ENCODE measurements at regions not wholly inside any gene's neighbourhood (a gene's known extent, or its start where the extent isn't known, plus 50 kb on each side); places are given as distances from the start of the nearest gene placed in this dataset.

DNA sequence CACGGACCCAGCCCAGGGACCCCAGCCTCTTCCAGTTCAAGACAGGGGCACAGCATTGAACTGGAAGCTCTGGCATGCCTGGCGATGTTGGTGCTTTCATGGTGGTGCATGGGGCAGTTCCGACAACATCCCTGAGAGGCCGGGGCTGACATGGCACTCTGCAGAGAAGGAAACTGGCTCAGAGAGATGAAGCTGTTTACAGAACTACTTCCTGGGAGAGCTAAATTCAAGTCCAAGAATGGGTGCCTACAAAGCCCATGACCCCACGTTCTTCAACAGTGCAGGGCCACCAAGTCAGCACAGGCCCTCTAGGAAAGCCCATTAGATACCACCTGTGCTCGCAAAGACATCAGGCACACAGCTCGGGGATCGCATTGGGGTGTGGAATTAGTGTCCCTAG is 470.9 kb upstream of the MGMT start:
- DNase-seq = no peak

DNA sequence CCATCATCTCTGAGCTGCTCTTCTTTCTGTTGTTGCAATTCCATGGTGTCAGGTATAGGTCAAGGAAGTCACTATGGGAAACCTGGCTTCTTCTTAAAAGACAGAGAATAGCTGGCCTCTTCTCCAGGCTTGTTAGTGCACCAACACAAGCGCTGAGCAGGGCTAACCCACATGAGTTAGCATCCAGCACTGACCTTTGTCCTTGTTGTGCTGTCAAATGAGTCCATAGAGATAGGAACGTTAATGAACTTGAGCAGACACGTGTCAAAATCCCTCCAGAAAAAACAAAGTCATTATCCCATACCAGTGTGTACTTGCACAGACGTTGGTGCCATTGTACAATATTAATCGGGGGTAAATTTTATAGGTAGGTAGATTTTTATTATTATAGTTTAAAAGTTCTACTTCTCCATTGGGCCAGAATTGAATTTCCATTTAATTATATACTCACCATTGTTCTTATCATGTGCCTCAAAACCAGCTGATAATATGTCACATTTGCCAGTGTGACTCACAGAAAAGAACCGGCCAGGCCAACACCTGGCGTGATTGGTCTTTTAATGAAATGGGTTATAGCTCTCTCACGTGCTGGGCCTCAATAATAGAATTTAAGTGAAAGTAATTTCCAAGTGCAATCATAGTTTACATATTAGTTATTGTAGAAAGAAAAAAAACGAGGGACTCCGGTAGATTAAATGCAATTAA is 468.8 kb upstream of the MGMT start:
- DNase-seq = no peak

DNA sequence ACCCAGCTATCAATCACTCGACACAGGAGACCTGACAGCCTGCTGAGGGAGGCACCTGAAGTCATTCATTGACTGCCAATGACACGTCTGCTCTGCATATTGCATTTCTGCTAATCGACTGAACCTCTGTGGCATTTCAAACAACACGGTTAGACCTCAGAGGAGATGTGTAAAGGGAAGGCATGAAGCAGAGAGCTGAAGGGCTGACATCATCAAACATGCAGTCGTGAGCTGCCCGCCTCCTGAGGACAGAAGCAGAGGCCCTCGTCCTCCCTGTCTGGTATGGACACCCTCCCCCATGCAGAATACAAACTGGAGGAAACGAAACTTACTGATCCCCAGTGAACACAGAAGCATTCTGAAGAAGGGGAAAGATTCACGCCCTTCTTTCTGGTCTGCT is 462.6 kb upstream of the MGMT start:
- DNase-seq = no peak

DNA sequence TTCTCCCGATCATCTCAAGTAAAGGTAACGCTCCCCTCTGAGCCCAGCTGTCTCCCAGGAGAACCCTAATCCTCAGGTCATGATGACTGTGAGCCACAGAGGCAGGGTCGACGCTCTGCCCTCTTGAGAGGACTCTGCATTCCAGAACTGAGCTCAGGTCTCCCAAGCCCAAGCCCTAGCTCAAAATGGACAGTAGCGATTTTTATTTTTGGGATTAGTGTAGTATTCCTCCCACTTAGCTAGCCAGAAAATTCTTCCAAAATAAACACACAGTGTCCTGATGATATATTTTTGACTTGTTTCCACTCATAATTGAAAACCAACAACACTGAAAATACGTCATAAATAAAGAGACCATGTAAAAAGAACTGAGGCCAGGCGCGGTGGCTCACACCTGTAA is 462.0 kb upstream of the MGMT start:
- DNase-seq = no peak

DNA sequence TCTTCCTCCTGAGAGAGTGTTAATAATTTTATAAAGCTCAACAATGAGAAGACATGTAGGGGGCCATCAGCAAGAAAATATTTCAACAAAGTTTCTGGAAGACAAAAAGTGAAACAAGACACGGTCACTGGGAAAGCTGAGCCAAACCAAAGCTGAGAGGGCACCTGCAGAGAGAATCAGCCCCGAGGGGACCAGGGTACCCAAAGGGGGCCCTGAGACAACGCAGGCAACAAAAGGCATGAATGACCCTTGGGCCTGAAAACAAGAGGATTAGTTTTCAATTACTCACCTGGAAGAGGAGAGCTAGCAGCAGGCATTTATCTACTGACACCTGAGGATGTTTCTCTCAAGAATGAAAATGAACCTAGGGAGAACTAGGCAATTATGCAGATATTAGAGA is 461.2 kb upstream of the MGMT start:
- DNase-seq = no peak

DNA sequence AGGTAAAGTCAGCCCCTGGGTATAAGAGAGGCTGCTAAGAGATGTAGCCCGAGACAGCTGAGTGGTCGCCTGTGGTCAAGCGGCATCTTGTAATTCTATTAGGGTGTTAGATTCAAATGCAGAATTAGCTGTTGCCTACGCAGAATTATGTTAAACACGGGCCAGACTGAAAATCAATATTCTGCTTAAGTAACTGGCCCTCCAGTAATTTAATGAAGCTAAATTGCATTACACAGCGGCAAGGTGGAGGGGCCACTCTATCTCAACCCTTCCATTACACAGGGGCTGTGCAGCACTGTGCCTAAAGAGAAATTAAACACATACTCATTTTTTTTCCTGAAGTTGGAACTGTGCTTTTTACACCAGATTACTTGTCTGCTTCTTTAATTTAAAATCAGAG is 448.5 kb upstream of the MGMT start:
- no peak for DNase-seq

DNA sequence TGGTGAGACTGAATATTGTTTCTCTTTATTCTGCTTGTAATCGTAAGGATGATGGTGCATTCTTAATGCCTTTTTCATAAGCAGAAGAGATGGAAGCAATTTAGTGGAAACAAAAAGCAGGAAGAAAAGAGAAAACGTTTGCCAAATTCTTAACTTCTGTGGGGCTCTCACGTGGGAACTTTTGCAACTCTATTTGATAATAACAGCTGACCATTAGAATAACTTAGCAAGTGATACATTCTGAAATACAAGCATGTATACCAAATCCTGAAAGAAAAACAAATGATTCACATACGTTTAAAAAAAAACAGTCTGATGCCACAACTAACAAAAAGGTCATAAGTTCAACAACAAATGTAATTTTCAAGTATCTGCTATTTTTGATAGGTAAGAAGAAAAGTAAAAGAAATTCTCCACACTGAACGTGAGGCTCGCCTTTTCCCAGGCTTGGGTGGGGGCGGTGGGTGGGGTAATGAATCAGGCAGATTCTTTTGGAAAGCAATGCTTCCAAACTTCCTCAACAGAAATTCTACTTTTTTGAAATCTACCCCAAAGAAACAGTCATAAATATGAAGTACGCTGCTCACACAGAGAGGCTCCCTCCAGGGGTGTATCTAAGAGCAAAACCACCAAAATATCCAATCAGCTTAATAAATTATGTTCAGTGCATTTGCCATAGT is 446.2 kb upstream of the MGMT start:
- peak in 1 of 3 donors; percentile 80 for DNase-seq

DNA sequence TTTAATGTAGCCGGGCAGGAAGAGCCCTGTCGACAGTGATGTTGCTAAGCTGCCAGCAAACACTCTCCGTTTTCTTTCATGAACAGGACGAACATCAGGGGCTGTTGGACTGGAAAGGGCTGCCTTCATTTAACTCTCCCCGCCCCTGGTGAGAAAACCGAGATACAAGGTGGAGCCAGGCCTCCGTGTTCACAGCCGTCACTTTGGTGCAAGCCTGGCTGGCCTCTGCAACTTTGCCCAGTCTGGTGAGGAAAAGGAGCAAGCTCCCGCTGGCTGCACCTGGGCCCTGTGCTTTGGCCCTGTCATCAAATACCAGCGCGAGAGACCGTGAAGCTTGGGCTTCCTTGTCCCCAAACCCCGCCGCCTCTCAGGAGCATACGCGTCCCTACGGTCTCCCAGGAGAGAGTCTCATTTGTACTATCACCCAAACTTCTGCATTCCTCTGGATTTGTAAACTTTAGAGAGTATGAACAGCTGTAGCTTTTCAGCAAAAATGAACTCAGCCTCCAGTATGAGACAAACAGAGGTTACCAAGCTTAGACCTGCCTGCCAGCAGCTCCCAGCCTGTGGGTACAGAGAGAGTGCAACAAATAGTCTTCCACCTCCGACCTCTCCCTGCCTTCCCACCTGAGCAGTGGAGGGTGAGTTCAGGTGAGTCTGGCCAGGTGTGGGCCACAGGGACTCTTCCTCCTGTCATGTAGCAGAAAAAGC is 445.3 kb upstream of the MGMT start:
- peak in 1 of 3 donors; percentile 86 for DNase-seq

DNA sequence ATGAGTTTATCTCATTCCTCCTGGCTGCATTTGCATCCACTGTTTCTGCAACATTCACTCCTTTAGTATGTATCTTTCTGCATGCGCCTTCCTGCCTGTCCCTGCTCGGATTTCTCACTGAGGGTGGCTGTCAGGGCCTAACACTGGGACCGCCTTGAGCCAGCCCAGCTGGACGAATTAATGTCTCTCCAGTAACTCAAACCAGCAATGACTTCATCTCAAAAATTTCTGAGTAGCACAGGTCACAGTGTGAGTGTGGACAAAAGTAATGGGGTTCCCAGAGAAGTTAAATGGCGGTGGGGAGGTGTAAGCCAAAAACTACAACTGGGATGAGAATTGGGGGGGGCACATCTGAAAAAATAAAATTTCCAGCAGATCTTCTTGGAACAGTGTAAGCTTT is 444.0 kb upstream of the MGMT start:
- DNase-seq = peak in 2 of 3 donors; percentile 87 to 94

DNA sequence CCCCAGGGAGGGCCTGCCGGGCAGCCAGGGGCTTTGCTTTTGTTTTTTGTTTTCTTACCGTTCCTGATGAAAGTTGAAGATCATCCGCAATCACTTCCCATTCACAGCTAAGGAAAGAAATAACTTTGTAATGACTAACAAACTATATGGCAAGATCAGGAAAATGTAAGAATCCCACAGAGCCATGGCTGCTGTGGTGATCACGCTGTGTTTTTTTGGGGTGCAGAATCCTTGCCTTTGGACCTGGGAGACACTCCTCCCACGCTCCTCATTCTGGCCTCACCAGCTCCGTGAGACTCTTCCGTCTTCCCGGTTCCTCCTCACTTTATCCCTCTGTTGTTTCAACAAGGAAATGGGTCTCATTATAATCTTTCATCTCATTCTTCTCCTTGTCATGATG is 443.0 kb upstream of the MGMT start:
- peak in 1 of 3 donors; percentile 77 for DNase-seq

DNA sequence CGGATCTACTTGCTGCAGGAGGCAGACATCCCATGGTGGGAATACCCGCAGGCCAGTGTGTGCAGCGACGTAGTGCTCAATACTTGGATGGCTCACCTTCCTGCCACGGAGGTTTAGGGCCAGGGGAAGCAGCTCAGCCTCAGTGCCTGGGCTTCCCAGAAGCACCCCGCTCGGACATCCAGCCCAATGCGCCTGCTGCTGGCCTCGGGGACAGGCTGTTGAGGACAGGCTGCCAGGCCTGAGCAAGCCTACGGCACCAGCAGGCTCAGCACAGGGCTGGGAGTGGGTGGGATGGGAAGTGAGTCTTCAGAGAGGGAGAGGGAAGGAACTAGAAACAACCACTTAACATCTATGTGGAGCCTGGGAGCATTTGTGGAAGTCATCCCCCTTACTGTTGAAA is 441.3 kb upstream of the MGMT start:
- DNase-seq = peak in 1 of 3 donors; percentile 61

DNA sequence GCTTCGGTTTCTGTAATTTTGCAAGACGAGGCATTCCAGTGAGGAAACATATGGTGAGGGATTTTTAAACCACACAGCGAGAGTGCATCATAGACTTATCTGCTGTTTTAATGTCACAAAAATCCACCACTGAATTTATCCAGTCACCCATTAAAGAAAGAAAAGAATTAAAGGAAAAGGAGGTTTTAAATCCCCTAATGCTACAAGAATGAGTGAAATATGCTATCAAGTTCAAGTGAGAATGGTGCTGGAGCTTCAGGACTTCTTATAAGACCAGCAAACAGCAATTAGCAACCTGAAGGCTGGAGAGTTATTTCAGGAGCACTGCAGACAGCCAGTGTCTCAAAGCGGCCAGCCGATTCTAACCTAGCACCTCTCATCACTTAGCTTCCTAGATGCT is 439.1 kb upstream of the MGMT start:
- peak in 1 of 3 donors; percentile 86 for DNase-seq

DNA sequence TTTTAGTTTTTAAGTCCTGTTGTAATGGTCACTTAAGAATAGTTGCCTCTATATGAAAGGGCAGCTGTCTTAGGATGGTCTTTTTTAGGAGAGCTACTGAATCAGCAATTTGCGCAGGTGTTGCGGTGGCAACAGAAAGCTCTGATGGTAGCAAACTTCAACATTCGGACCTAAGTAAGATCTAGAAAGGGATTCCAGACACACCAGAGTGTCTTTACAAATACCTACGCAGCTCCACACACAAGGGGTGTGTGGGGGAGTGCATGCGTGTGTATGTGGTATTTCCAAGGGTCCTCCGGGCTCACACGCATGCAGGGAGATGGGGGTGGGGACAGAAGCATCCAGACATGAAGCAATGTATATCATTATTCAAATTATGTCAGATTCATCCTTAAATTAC is 438.6 kb upstream of the MGMT start:
- DNase-seq = peak in 1 of 3 donors; percentile 82

DNA sequence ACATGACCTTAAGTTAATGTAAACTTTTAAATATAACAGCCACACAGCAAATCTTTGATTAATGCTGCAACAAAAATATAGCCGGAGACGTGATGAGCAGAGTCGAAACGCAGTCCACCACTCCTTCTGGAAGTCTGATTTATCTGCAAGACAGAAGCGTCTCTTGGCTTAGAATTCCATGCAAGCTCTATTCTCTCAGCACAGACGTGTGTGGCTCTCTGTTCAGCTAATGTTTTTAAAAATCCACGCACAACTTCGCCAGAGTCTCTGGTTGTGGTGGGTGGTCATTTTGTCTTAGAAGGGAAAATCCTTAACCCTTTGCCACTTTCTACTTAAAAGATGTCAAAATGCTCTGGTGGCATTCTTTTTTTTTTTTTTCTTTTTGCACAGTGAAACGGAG is 438.0 kb upstream of the MGMT start:
- peak in 1 of 3 donors; percentile 86 for DNase-seq

DNA sequence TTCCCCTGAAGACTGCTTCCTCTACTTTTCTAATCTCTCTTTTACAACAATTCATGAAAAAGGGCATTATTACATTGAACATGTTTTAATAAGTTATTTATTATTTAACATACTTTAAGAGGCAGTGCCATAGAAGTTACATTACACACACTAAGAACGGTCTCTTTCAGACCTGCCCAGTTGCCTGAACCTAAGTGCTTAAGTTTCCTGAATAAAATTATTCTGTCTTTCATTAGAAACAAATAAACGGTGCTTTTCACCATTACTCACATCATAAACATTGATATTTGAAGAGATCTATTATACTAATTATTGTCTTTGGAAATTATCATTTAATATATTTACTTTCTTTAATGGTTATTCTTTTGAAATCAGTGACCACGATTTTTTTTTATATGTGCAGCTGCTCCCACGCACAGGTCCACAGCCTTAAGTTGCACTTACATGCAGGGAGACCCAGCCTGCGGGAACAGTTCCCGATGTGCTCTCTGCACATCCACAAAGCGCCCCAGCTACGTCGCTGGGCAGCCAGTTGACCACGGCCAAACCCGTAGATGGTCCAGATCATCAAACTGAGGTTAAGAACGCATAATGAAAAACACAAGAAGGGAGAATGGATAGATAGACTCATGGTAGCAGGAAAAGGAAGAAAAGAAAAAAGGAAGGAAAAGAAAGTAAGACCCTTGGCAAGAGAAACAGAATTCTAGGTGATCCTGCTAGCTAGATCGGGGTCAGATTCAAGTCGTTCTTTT is 437.0 kb upstream of the MGMT start:
- DNase-seq = peak in 1 of 3 donors; percentile 83

DNA sequence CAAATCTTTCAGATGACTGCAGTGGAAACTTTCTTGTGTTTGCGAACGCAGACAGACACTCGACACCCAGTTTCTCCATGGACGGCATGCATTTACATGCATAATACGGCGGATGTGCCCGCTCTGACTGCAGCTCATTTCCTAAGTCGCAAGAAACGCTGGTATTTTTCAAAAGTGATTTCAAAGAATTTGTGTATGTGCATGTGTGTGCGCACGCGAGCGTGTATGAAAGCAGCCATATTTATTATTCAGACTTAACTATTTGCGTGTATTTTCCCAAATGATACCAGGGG is 436.5 kb upstream of the MGMT start:
- no peak for DNase-seq

DNA sequence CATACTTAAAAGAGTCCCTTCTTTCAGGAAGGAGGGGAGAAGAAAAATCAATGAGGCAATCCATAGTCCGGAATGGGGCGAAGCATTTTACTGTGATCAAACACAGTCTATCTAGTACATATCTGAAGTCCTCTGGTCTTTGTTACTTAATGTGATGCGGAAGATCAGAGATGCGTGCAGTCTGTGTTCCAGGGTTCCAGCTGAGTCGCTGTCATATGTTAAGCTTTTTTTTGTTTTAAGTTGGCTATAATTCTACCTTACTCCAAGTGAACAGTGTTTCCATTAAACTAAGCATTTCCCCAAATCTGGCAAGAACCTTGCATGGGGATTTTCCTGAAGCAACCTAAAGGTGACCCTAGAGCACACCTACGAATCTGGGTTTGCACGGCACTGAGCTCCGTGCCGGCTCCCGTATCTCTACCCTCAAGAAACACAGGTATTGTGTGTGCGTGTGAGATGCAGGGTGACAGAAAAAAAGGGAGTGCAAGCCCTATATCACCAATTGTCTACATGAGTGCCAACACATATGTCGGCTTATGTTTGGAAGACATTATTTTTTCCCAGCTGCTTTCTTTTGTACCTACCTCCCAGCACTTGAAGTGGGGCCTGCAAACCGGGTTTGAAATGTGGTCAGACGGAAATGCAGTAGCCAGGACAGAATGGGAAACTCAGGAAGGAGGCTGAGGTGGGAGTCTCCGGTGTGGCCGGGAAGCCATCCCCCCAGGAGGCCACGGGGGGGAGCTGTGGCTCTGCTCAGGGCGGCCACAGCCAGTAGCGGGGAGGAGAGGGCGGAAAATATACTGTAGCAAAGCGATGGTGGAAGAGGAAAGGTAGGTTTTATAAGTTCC is 435.8 kb upstream of the MGMT start:
- DNase-seq = peak in 2 of 3 donors; percentile 88 to 95

DNA sequence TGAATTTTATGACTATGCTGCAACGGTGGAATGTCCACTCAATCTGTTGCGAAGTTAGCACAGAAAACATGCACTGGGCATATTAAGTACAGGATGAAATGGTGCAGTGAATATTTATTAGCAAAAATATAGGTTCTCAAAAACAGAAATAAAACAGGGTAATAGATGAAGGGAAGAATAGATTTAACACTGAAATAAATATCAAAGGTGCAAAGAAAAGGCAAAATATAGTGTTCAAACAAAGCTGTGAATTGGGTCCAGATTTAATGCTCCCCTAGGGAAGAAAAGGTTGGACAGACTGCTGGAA is 435.2 kb upstream of the MGMT start:
- DNase-seq = no peak

DNA sequence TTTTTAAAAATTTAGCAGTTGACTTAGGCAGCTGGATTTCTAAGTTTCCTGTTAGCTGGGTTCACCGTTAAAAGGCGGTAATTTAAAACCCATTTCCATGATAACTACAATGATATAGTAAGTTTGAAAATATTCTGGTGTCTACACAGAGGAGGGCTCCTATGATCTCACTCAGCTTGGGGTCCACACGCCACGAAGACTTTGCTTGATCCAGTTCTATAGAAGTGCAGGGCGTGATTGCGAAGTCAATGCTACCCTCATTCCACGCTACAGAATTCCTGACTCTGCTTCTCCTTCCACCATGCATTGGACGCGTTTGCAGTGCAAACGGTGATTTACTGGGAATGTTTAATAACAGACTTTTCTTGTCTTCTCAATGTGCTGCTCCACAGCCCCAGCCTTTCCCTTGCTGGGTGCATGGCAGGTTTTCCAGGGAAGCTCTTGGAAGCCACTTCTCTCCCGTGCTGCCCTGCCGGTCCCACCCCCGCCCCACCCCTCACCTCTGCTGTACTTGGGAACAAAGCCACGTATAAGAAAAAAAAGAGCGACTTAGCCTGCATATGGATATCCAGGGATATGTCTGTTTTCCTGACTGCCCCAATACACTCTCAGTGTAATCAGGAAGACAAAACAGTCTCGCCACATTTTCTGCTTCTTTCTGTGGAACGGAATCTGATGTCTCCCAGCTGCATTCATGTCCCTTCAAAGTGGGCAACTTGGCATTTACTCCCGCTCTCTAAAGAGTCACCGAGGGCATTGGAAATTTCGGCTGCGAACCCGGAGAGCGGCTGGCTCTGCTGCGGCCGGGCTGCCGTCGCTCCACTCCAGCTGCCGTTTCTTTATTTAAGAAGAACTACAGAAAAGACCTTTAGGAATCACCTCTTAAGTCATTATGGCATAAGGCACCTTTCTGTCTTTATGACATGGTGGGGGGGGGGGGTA is 434.4 kb upstream of the MGMT start:
- DNase-seq = peak in 1 of 3 donors; percentile 81

DNA sequence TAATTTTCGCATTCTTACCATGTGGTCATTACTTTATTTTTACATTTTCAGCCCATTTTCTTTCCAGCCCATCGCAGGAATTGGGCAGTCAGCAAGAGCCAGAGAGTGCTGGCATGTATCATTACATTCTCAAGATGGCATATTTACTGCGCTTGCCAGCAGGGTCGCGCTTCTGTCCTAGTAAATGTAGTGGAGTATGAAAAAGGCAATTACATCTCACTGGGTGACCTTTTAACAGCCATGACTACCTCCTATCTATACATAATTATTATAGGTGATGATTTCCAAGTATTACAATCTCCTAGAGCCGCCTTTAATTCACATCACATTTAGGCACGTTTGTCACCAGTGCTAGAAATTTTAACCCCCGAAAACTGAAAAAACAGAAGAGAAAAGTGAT is 433.7 kb upstream of the MGMT start:
- DNase-seq = peak in 1 of 3 donors; percentile 53

Data from muscle of back (tissue), 3 donors.